BJ (cell line): ENCODE measurements at regions not wholly inside any gene's neighbourhood (a gene's known extent, or its start where the extent isn't known, plus 50 kb on each side); places are given as distances from the start of the nearest gene placed in this dataset.

Experiments used
- CTCF ChIA-PET: fragments of 350-600 bp; formaldehyde crosslinking; extraction: SDS; loops from one replicate; lab custom pipeline; 2021; ENCODE audit warnings: antibody characterized with exemption, inconsistent platforms; lab: Yijun Ruan, JAX
- POLR2A ChIA-PET: fragments of 300-600 bp; sonication (Branson Sonifier 250); formaldehyde crosslinking; extraction: SDS; loops from one replicate; lab custom pipeline; 2021; ENCODE audit warnings: antibody characterized with exemption; lab: Charles Lee
- DNase-seq: peaks from one replicate; pipeline ENCODE4 v3.0.0-alpha.2; 2011; ENCODE audit warnings: low read depth
- H3K27me3 ChIP-seq: 2 replicates; pipeline ENCODE4 v1.6.0; 2011; ENCODE audit warnings: low read length; ENCODE audit not compliant: control insufficient read depth, insufficient read depth
- H3K36me3 ChIP-seq: 2 replicates; pipeline ENCODE4 v1.5.1; 2011; ENCODE audit warnings: low read length; ENCODE audit not compliant: control insufficient read depth, insufficient read depth
- H3K4me3 ChIP-seq: 2 replicates; pipeline ENCODE4 v1.5.1; 2011; ENCODE audit warnings: low read depth, mild to moderate bottlenecking, control low read depth, low read length
- CTCF ChIP-seq: IDR thresholded peaks from 2 replicates; pipeline ENCODE4 v1.5.1; 2011; ENCODE audit warnings: low read depth, mild to moderate bottlenecking, control low read depth, inconsistent platforms, low read length, moderate library complexity; ENCODE audit not compliant: insufficient read depth

DNA sequence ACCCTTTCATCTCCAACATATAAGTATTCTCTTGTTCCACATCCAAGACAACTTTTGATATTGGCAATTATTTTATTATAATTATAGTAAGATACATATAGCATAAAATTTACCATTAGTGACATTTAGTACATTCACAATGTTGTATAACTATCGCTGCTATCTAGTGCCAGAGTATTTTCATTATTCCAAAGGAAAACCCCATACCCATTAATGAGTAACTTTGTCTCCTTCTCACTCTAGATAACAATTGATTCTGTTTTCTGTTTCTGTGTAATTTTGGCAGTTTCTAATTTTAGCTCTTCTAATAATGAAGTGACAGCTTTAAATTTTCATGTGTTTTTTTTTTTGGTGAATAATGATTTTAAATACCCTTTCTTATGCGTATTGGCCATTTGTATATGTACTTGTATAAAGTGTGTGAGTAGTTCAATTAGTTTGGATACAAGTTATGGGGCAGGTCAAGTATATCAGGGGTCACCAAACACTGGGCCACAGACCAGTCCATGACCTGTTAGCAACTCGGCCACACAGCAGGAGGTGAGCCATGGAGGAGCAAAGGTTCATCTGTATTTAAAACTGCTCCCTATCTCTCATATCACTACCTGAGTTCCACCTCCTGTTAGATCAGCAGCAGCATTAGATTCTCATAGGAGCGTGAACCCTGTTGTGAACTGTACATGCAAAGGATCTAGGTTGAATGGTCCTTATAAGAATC, 97.2 kb upstream of the SYT1 start:
- POLR2A ChIA-PET, result no interaction called here
- DNase-seq, result no peak
- Histone ChIP-seq H3K27me3 (no peaks in the 10 kb centered on the region), H3K4me3 (no peak overlapping the region), H3K36me3 (no peaks in the 10 kb centered on the region)
- no peak for TF ChIP-seq CTCF
- CTCF ChIA-PET, result no interaction called here

DNA sequence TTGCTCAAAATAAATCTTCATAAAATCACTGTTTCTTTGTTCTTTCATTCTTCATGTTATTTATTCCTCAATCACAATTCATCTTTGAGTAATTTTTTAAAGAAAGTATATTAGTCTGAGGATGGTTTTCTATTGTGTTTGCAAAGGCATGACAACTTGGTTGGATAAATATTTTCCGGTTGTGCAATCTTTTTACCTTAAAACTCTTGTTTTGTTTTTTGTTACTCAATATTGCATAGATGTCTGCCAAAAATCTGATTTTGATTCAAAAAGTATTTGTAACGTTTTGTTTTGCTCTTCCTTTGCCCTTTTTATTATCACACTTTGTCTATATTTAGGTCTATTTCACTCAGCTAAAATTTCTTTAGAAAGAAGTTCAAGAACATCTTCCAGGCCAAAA, 86.2 kb upstream of the SYT1 start:
- no peaks in the 10 kb centered on the region for H3K36me3 ChIP-seq
- ChIA-PET POLR2A (no interaction called here), CTCF (no interaction called here)
- H3K4me3 ChIP-seq, result no peak overlapping the region
- no peak for TF ChIP-seq CTCF
- DNase-seq, result no peak
- no peaks in the 10 kb centered on the region for H3K27me3 ChIP-seq

DNA sequence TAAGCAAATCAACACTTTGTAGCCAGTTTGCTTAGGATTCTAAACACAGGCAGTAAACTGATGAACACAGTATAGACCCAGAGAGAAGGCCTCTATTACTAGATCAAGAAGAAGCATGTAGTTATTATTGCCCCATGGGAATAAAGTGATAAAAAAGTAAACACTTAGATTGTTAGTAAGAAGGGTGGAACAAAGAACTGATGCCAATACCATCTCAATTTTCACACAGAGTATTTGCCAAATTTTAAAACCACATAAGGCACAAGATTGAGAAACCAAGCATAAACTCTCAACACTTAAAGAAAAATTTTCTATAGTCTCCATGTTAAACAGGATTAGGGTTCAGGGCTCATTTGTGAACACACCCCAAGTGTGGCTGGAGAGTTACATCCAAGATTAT, 77.0 kb upstream of the SYT1 start:
- POLR2A ChIA-PET, result no interaction called here

GRCh38 chr12:78790148-78790547, 74.4 kb upstream of the SYT1 start:
- no peak for DNase-seq
- Histone ChIP-seq H3K4me3 (no peak overlapping the region), H3K27me3 (no peaks in the 10 kb centered on the region), H3K36me3 (no peaks in the 10 kb centered on the region)
- no peak for TF ChIP-seq CTCF
- ChIA-PET CTCF (no interaction called here), POLR2A (no interaction called here)

More for the DNA sequence above, 77.0 kb upstream of the SYT1 start:
- CTCF ChIA-PET, result no interaction called here
- no peak overlapping the region for H3K4me3 ChIP-seq
- no peaks in the 10 kb centered on the region for H3K27me3 ChIP-seq
- no peaks in the 10 kb centered on the region for H3K36me3 ChIP-seq
- no peak for TF ChIP-seq CTCF
- no peak for DNase-seq

DNA sequence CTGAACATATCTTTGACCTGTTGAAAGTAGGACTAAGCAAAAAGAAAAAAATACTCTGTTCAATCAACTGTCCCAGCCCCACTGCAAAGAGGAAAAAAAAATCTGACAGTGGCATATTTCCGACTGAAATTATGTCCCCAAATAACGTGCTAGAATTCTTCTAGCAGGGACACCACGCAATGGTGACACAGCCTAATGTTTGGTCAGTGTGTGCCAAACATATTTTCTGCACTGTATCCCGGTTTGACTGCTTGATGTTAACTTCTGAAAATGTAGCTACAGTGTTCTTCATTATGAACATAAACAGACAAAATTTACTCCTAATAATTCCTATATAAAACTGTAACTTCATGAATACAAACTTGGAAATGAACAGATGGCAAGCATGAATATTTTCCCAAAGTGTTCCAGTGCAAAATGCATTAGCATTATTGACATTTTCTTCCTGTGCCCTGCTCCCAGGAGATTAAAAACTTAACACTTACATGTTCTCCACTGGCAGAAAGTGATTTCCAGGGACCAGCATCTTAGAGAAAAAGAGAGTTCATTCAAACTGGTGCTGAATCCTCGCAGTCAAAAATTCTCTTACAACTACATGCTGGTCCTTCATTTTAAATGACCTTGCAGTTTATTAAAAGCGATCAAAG, 72.4 kb upstream of the SYT1 start:
- no peaks in the 10 kb centered on the region for H3K27me3 ChIP-seq
- TF ChIP-seq CTCF, result no peak
- POLR2A ChIA-PET, result no interaction called here
- H3K36me3 ChIP-seq, result no peaks in the 10 kb centered on the region
- no peak overlapping the region for H3K4me3 ChIP-seq
- no peak for DNase-seq
- CTCF ChIA-PET, result interaction anchor here (0.6 to 0.7 kb wide), 2 partner anchors 9 to 288 kb away, joined by 4 to 6 read pairs; no protein-coding TSS in a partner anchor
